ENCODE measurements at regions not wholly inside any gene's neighbourhood (a gene's known extent, or its start where the extent isn't known, plus 50 kb on each side); places are given as distances from the start of the nearest gene placed in this dataset.

- TF ChIP-seq REST (IDR thresholded peaks at IDR 0.05; ENCODE audit: low read depth) (no peak), CEBPB (IDR thresholded peaks at IDR 0.05) (no peak), MAX (IDR thresholded peaks at IDR 0.05) (no peak), TAF1 (IDR thresholded peaks at IDR 0.05; ENCODE audit: low read depth) (no peak)
Measured at GRCh38 chr17:79522414-79522813, 88.4 kb downstream of the RBFOX3 start.
